GM23338 (cell line): ENCODE measurements at regions not wholly inside any gene's neighbourhood (a gene's known extent, or its start where the extent isn't known, plus 50 kb on each side); places are given as distances from the start of the nearest gene placed in this dataset.

Experiments used
- ATAC-seq: fragments of 200-7000 bp; cut with Tn5 transposase; 3 replicates; pipeline ENCODE4 v1.9.1; 2020
- DNase-seq: peaks from one replicate; pipeline ENCODE4 v3.0.0-alpha.2; 2015; ENCODE audit warnings: low spot score
- H2AFZ ChIP-seq: fragments of 200-600 bp; sonication (generic); 2 replicates; pipeline ENCODE4 v1.8.0; 2016; ENCODE audit warnings: antibody characterized with exemption, mild to moderate bottlenecking, moderate library complexity
- H3F3A ChIP-seq: fragments of 200-600 bp; sonication (generic); replicated peaks from 2 replicates; pipeline ENCODE4 v1.8.0; 2017; ENCODE audit warnings: antibody characterized with exemption, mixed run types, low read depth
- H3K27ac ChIP-seq: fragments of 200-600 bp; sonication (generic); 2 replicates; pipeline ENCODE4 v1.6.1; 2016; ENCODE audit warnings: low read depth
- H3K27me3 ChIP-seq: fragments of 200-600 bp; sonication (generic); 2 replicates; pipeline ENCODE4 v1.8.0; 2016; ENCODE audit warnings: mild to moderate bottlenecking, mixed run types, moderate library complexity; ENCODE audit not compliant: insufficient read depth
- H3K36me3 ChIP-seq: fragments of 200-600 bp; sonication (generic); 2 replicates; pipeline ENCODE4 v1.8.0; 2016; ENCODE audit warnings: mild to moderate bottlenecking; ENCODE audit not compliant: insufficient read depth
- H3K4me1 ChIP-seq: fragments of 200-600 bp; sonication (generic); 2 replicates; pipeline ENCODE4 v1.8.0; 2016; ENCODE audit warnings: mild to moderate bottlenecking, moderate library complexity; ENCODE audit not compliant: insufficient read depth
- H3K4me2 ChIP-seq: fragments of 200-600 bp; sonication (generic); 2 replicates; pipeline ENCODE4 v1.7.1; 2017; ENCODE audit warnings: mixed run types
- H3K4me3 ChIP-seq: fragments of 200-600 bp; sonication (generic); 2 replicates; pipeline ENCODE4 v1.6.1; 2016; ENCODE audit warnings: mixed run types
- H3K79me2 ChIP-seq: fragments of 200-600 bp; sonication (generic); replicated peaks from 2 replicates; pipeline ENCODE4 v1.8.0; 2017; ENCODE audit warnings: mild to moderate bottlenecking; ENCODE audit not compliant: insufficient read depth
- H3K9me2 ChIP-seq: fragments of 200-600 bp; sonication (generic); 2 replicates; pipeline ENCODE4 v1.8.0; 2017; ENCODE audit not compliant: insufficient read depth
- H4K20me1 ChIP-seq: fragments of 200-600 bp; sonication (generic); replicated peaks from 2 replicates; pipeline ENCODE4 v1.8.0; 2017; ENCODE audit warnings: mild to moderate bottlenecking; ENCODE audit not compliant: insufficient read depth
- H3K27ac Mint-ChIP-seq: 2 replicates; pipeline ENCODE4 v1.8.0; 2020; ENCODE audit warnings: inconsistent platforms, mild to moderate bottlenecking, moderate library complexity, mixed read lengths
- H3K27me3 Mint-ChIP-seq: 3 replicates; pipeline ENCODE4 v1.8.0; 2022; ENCODE audit warnings: low read depth, mild to moderate bottlenecking, moderate library complexity, mixed read lengths, inconsistent platforms; ENCODE audit not compliant: insufficient read depth, poor library complexity
- H3K36me3 Mint-ChIP-seq: 3 replicates; pipeline ENCODE4 v1.8.0; 2021; ENCODE audit warnings: low read depth, mild to moderate bottlenecking, inconsistent platforms, moderate library complexity, mixed read lengths
- H3K4me1 Mint-ChIP-seq: 3 replicates; pipeline ENCODE4 v1.8.0; 2020; ENCODE audit warnings: mild to moderate bottlenecking, inconsistent platforms, mixed read lengths
- H3K4me3 Mint-ChIP-seq: 3 replicates; pipeline ENCODE4 v1.8.0; 2021; ENCODE audit warnings: moderate library complexity, mild to moderate bottlenecking, inconsistent platforms, mixed read lengths
- H3K9me3 Mint-ChIP-seq: 3 replicates; pipeline ENCODE4 v1.8.0; 2020; ENCODE audit warnings: moderate library complexity, mild to moderate bottlenecking, inconsistent platforms, mixed read lengths
- CREB1 ChIP-seq: fragments of 250-450 bp; sonication (Bioruptor Pico); IDR thresholded peaks from 2 replicates; pipeline ENCODE4 v1.5.0; 2020; ENCODE audit warnings: low read depth, mild to moderate bottlenecking, moderate library complexity
- EZH2phosphoT487 ChIP-seq: fragments of 200-600 bp; sonication (generic); IDR thresholded peaks from one replicate; pipeline ENCODE4 v1.8.1; 2018; ENCODE audit warnings: antibody characterized with exemption; ENCODE audit not compliant: unreplicated experiment
- JUNB ChIP-seq: IDR thresholded peaks from one replicate; pipeline ENCODE4 v1.6.1; 2016; ENCODE audit warnings: antibody characterized with exemption; ENCODE audit not compliant: unreplicated experiment
- POLR2AphosphoS5 ChIP-seq: IDR thresholded peaks from 2 replicates; pipeline ENCODE4 v1.6.1; 2016; ENCODE audit warnings: antibody characterized with exemption, low read depth
- STAT1 ChIP-seq: IDR thresholded peaks from one replicate; pipeline ENCODE4 v1.6.1; 2016; ENCODE audit warnings: antibody characterized with exemption; ENCODE audit not compliant: unreplicated experiment
- ZNF331 ChIP-seq: fragments of 250-450 bp; sonication (Bioruptor Pico); IDR thresholded peaks from 2 replicates; pipeline ENCODE4 v1.5.0; 2020; ENCODE audit warnings: low read depth, mild to moderate bottlenecking, moderate library complexity
- TF ChIP-seq, protein P1 (sequence below), 2 experiments: fragments of 200-600 bp in 1 of 2; sonication (generic) in 1 of 2; conservative IDR thresholded peaks; 2 replicates each; pipeline versions ENCODE4 v1.5.1 to v1.6.1; 2016 to 2017; ENCODE audit warnings: antibody characterized with exemption in 2 of 2, low read depth in 2 of 2, mild to moderate bottlenecking in 2 of 2, moderate library complexity in 1 of 2
- TF ChIP-seq, protein P2 (sequence below): IDR thresholded peaks from 2 replicates; pipeline ENCODE4 v1.6.1; 2016; ENCODE audit warnings: antibody characterized with exemption
- TF ChIP-seq, protein P3 (sequence below): fragments of 250-450 bp; sonication (Bioruptor Pico); IDR thresholded peaks from 2 replicates; pipeline ENCODE4 v1.5.0; 2020; ENCODE audit warnings: mild to moderate bottlenecking, moderate library complexity

DNA sequence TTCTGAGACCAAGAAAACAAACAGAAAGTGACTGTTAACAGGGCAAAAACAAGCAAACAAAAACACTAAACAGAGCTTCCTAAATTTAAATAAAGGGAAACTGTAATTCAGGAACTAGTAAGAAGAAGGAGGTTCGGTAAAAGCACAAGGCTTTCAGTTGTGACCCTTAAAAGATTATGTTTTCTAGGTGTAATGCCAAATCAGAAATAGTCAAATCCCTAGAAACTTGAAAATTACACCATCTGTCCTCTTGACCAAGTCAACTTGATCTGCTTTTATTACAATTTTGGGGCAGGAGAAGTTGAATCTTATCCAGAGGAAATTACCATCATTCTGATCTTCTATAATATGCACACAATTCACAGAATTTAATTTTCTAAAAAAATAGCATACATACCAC is 754.0 kb upstream of the ADGRL4 start (continued):
- TF ChIP-seq EZH2phosphoT487 (no peak), JUNB (no peak), POLR2AphosphoS5 (no peak), CREB1 (no peak), STAT1 (no peak)
- TF ChIP-seq, protein P1, sequence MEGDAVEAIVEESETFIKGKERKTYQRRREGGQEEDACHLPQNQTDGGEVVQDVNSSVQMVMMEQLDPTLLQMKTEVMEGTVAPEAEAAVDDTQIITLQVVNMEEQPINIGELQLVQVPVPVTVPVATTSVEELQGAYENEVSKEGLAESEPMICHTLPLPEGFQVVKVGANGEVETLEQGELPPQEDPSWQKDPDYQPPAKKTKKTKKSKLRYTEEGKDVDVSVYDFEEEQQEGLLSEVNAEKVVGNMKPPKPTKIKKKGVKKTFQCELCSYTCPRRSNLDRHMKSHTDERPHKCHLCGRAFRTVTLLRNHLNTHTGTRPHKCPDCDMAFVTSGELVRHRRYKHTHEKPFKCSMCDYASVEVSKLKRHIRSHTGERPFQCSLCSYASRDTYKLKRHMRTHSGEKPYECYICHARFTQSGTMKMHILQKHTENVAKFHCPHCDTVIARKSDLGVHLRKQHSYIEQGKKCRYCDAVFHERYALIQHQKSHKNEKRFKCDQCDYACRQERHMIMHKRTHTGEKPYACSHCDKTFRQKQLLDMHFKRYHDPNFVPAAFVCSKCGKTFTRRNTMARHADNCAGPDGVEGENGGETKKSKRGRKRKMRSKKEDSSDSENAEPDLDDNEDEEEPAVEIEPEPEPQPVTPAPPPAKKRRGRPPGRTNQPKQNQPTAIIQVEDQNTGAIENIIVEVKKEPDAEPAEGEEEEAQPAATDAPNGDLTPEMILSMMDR (conservative IDR thresholded peaks at IDR 0.05; ENCODE audit: low read depth in 2 of 2) = no peak
- TF ChIP-seq, protein P2, sequence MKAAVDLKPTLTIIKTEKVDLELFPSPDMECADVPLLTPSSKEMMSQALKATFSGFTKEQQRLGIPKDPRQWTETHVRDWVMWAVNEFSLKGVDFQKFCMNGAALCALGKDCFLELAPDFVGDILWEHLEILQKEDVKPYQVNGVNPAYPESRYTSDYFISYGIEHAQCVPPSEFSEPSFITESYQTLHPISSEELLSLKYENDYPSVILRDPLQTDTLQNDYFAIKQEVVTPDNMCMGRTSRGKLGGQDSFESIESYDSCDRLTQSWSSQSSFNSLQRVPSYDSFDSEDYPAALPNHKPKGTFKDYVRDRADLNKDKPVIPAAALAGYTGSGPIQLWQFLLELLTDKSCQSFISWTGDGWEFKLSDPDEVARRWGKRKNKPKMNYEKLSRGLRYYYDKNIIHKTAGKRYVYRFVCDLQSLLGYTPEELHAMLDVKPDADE = no peak

DNA sequence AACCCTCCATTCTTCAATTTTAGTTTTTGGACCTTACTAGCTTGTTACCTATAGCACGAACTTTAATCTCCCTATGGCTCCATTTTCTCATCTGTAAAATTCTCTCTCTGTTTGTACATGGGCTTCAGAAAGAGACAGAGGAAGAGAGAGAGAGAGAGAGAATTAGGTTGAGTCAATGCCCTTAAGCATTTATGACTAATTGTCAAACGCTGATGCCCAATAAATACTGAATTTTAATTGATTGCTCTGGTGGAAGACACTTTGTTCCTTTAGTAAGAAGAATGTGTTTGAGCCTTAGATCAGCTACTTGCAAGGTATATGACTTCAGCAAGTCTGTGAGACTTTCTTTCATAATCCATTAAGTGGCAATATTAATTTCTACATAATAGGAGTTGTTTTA is 743.1 kb upstream of the ADGRL4 start:
- H3K27me3 ChIP-seq = no peaks in the 10 kb centered on the region
- H3K79me2 ChIP-seq = no peaks in the 10 kb centered on the region
- no peak overlapping the region for H3K27ac ChIP-seq
- Mint-ChIP-seq H3K27me3 (no peaks in the 10 kb centered on the region), H3K4me3 (no peak overlapping the region), H3K27ac (no peak overlapping the region), H3K9me3 (no peaks in the 10 kb centered on the region), H3K4me1 (no peaks in the 10 kb centered on the region), H3K36me3 (no peaks in the 10 kb centered on the region)
- no peaks in the 10 kb centered on the region for H4K20me1 ChIP-seq
- no peaks in the 10 kb centered on the region for H3F3A ChIP-seq
- DNase-seq (no peak), ATAC-seq (no peak)
- no peak overlapping the region for H3K4me2 ChIP-seq
- H3K36me3 ChIP-seq = no peaks in the 10 kb centered on the region
- peaks cover 3% of the 10 kb centered on the region; the same call in 1 of the 2 replicates for H3K9me2 ChIP-seq
- no peak overlapping the region for H2AFZ ChIP-seq
- no peaks in the 10 kb centered on the region for H3K4me1 ChIP-seq
- H3K4me3 ChIP-seq = no peak overlapping the region
- TF ChIP-seq ZNF331 (CRISPR knock-in tag) = no peak
- no peak for TF ChIP-seq JUNB
- TF ChIP-seq, protein P3, sequence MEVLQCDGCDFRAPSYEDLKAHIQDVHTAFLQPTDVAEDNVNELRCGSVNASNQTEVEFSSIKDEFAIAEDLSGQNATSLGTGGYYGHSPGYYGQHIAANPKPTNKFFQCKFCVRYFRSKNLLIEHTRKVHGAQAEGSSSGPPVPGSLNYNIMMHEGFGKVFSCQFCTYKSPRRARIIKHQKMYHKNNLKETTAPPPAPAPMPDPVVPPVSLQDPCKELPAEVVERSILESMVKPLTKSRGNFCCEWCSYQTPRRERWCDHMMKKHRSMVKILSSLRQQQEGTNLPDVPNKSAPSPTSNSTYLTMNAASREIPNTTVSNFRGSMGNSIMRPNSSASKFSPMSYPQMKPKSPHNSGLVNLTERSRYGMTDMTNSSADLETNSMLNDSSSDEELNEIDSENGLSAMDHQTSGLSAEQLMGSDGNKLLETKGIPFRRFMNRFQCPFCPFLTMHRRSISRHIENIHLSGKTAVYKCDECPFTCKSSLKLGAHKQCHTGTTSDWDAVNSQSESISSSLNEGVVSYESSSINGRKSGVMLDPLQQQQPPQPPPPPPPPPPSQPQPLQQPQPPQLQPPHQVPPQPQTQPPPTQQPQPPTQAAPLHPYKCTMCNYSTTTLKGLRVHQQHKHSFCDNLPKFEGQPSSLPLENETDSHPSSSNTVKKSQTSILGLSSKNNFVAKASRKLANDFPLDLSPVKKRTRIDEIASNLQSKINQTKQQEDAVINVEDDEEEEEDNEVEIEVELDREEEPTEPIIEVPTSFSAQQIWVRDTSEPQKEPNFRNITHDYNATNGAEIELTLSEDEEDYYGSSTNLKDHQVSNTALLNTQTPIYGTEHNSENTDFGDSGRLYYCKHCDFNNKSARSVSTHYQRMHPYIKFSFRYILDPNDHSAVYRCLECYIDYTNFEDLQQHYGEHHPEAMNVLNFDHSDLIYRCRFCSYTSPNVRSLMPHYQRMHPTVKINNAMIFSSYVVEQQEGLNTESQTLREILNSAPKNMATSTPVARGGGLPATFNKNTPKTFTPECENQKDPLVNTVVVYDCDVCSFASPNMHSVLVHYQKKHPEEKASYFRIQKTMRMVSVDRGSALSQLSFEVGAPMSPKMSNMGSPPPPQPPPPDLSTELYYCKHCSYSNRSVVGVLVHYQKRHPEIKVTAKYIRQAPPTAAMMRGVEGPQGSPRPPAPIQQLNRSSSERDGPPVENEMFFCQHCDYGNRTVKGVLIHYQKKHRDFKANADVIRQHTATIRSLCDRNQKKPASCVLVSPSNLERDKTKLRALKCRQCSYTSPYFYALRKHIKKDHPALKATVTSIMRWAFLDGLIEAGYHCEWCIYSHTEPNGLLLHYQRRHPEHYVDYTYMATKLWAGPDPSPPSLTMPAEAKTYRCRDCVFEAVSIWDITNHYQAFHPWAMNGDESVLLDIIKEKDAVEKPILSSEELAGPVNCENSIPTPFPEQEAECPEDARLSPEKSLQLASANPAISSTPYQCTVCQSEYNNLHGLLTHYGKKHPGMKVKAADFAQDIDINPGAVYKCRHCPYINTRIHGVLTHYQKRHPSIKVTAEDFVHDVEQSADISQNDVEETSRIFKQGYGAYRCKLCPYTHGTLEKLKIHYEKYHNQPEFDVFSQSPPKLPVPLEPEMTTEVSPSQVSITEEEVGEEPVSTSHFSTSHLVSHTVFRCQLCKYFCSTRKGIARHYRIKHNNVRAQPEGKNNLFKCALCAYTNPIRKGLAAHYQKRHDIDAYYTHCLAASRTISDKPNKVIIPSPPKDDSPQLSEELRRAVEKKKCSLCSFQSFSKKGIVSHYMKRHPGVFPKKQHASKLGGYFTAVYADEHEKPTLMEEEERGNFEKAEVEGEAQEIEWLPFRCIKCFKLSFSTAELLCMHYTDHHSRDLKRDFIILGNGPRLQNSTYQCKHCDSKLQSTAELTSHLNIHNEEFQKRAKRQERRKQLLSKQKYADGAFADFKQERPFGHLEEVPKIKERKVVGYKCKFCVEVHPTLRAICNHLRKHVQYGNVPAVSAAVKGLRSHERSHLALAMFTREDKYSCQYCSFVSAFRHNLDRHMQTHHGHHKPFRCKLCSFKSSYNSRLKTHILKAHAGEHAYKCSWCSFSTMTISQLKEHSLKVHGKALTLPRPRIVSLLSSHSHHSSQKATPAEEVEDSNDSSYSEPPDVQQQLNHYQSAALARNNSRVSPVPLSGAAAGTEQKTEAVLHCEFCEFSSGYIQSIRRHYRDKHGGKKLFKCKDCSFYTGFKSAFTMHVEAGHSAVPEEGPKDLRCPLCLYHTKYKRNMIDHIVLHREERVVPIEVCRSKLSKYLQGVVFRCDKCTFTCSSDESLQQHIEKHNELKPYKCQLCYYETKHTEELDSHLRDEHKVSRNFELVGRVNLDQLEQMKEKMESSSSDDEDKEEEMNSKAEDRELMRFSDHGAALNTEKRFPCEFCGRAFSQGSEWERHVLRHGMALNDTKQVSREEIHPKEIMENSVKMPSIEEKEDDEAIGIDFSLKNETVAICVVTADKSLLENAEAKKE (CRISPR knock-in tag) = no peak
- no peak for TF ChIP-seq STAT1
- TF ChIP-seq, protein P1 (conservative IDR thresholded peaks at IDR 0.05; ENCODE audit: low read depth in 2 of 2) = no peak
- TF ChIP-seq, protein P2 = no peak
